K562 (cell line): ENCODE measurements at regions not wholly inside any gene's neighbourhood (a gene's known extent, or its start where the extent isn't known, plus 50 kb on each side); places are given as distances from the start of the nearest gene placed in this dataset.

Experiments used
- FUS ChIP-seq: fragments of 200-400 bp; formaldehyde crosslinking; optimal IDR thresholded peaks from 2 replicates; pipeline ENCODE3; 2017; ENCODE audit warnings: low read depth, low read length
- NR1H2 ChIP-seq: sonication (generic); formaldehyde crosslinking; IDR thresholded peaks from 2 replicates; pipeline ENCODE4 v1.4.0; 2020; ENCODE audit warnings: mild to moderate bottlenecking, missing genetic modification reagents
- SMARCA4 ChIP-seq: fragments of 450-650 bp; IDR thresholded peaks from 2 replicates; pipeline ENCODE4 v1.6.1; 2016
- TFAM ChIP-seq: fragments of 250-450 bp; sonication (Bioruptor Pico); conservative IDR thresholded peaks from 2 replicates; pipeline ENCODE4 v1.5.0; 2021; ENCODE audit warnings: mild to moderate bottlenecking, moderate library complexity
- ZFX ChIP-seq: sonication (generic); formaldehyde crosslinking; IDR thresholded peaks from 2 replicates; pipeline ENCODE4 v1.8.0; 2022; ENCODE audit warnings: mild to moderate bottlenecking, missing genetic modification reagents, moderate library complexity
- ZNF780A ChIP-seq: fragments of 250-450 bp; sonication (Bioruptor Pico); IDR thresholded peaks from 2 replicates; pipeline ENCODE4 v1.5.0; 2021; ENCODE audit warnings: mild to moderate bottlenecking
- TF ChIP-seq, protein P1 (sequence below): fragments of 250-450 bp; sonication (Bioruptor Pico); IDR thresholded peaks from 2 replicates; pipeline ENCODE4 v1.8.0; 2022; ENCODE audit warnings: inconsistent platforms, mild to moderate bottlenecking, moderate library complexity, borderline replicate concordance
- TF ChIP-seq, protein P2 (sequence below), 2 experiments: fragments of 250-450 bp in 1 of 2; fragments of 450-650 bp in 1 of 2; sonication (Bioruptor Pico) in 1 of 2; IDR thresholded peaks; 2 replicates each; pipeline versions ENCODE4 v1.6.1 to v1.8.0; 2016 to 2021; ENCODE audit warnings: mild to moderate bottlenecking in 2 of 2, moderate library complexity in 2 of 2, missing compliant biosample characterization in 1 of 2, missing genetic modification characterization in 1 of 2
- TF ChIP-seq, protein P3 (sequence below): sonication (generic); formaldehyde crosslinking; IDR thresholded peaks from 2 replicates; pipeline ENCODE4 v1.8.0; 2022; ENCODE audit warnings: mild to moderate bottlenecking, missing genetic modification reagents

DNA sequence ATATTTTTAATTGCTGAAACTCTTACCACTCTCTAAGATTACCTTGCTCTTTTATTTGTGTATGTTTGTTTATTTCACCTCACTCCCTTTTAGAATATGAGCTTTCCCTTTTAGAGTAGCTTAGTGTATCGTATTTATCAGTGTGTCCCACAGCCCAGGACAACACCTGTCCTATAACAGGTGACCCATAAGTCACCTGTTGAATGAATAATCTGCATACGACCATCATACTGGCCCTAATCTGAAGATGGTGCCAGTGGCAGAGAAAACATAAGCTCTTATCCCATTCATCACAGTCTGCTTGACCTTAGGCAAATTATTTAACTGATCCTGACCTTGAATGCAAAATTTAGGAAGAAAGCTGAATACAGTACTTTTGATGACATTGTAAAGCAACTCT is 254.6 kb upstream of the NR2F2 start (continued):
- TF ChIP-seq, protein P1, sequence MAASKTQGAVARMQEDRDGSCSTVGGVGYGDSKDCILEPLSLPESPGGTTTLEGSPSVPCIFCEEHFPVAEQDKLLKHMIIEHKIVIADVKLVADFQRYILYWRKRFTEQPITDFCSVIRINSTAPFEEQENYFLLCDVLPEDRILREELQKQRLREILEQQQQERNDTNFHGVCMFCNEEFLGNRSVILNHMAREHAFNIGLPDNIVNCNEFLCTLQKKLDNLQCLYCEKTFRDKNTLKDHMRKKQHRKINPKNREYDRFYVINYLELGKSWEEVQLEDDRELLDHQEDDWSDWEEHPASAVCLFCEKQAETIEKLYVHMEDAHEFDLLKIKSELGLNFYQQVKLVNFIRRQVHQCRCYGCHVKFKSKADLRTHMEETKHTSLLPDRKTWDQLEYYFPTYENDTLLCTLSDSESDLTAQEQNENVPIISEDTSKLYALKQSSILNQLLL (CRISPR knock-in tag), result no peak
- no peak for TF ChIP-seq ZFX (CRISPR knock-in tag)
- no peak for TF ChIP-seq SMARCA4
- TF ChIP-seq FUS, result no peak
- TF ChIP-seq ZNF780A (CRISPR knock-in tag), result no peak
- TF ChIP-seq TFAM (CRISPR knock-in tag), result no peak
- TF ChIP-seq, protein P2, sequence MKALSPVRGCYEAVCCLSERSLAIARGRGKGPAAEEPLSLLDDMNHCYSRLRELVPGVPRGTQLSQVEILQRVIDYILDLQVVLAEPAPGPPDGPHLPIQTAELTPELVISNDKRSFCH (CRISPR knock-in tag; IDR thresholded peaks at IDR 0.05), result no peak
- TF ChIP-seq, protein P2 (tag; IDR thresholded peaks at IDR 0.05), result no peak
- TF ChIP-seq, protein P3, sequence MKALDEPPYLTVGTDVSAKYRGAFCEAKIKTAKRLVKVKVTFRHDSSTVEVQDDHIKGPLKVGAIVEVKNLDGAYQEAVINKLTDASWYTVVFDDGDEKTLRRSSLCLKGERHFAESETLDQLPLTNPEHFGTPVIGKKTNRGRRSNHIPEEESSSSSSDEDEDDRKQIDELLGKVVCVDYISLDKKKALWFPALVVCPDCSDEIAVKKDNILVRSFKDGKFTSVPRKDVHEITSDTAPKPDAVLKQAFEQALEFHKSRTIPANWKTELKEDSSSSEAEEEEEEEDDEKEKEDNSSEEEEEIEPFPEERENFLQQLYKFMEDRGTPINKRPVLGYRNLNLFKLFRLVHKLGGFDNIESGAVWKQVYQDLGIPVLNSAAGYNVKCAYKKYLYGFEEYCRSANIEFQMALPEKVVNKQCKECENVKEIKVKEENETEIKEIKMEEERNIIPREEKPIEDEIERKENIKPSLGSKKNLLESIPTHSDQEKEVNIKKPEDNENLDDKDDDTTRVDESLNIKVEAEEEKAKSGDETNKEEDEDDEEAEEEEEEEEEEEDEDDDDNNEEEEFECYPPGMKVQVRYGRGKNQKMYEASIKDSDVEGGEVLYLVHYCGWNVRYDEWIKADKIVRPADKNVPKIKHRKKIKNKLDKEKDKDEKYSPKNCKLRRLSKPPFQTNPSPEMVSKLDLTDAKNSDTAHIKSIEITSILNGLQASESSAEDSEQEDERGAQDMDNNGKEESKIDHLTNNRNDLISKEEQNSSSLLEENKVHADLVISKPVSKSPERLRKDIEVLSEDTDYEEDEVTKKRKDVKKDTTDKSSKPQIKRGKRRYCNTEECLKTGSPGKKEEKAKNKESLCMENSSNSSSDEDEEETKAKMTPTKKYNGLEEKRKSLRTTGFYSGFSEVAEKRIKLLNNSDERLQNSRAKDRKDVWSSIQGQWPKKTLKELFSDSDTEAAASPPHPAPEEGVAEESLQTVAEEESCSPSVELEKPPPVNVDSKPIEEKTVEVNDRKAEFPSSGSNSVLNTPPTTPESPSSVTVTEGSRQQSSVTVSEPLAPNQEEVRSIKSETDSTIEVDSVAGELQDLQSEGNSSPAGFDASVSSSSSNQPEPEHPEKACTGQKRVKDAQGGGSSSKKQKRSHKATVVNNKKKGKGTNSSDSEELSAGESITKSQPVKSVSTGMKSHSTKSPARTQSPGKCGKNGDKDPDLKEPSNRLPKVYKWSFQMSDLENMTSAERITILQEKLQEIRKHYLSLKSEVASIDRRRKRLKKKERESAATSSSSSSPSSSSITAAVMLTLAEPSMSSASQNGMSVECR (CRISPR knock-in tag), result no peak
- TF ChIP-seq NR1H2 (CRISPR knock-in tag), result no peak
